IPS-18a (cell line): ENCODE measurements at regions not wholly inside any gene's neighbourhood (a gene's known extent, or its start where the extent isn't known, plus 50 kb on each side); places are given as distances from the start of the nearest gene placed in this dataset.

Experiments used
- H3K27ac ChIP-seq: one replicate; pipeline ENCODE4 v1.5.1; 2013; ENCODE audit warnings: low read length
- H3K27me3 ChIP-seq: one replicate; pipeline ENCODE4 v1.6.1; 2013; ENCODE audit warnings: mild to moderate bottlenecking, low read length; ENCODE audit not compliant: control insufficient read depth, insufficient read depth
- H3K36me3 ChIP-seq: one replicate; pipeline ENCODE4 v1.6.1; 2013; ENCODE audit warnings: low read depth, low read length; ENCODE audit not compliant: control insufficient read depth
- H3K4me1 ChIP-seq: one replicate; pipeline ENCODE4 v1.6.1; 2013; ENCODE audit warnings: low read depth, low read length; ENCODE audit not compliant: control insufficient read depth
- H3K4me3 ChIP-seq: one replicate; pipeline ENCODE4 v1.5.1; 2013; ENCODE audit warnings: low read length
- H3K9ac ChIP-seq: one replicate; pipeline ENCODE4 v1.6.1; 2013; ENCODE audit warnings: mild to moderate bottlenecking, low read length, moderate library complexity
- H3K9me3 ChIP-seq: one replicate; pipeline ENCODE4 v1.6.1; 2013; ENCODE audit warnings: low read depth, low read length; ENCODE audit not compliant: control insufficient read depth

GRCh38 chr2:168392797-168393196 is 63.3 kb upstream of the CERS6 start:
- no peaks in the 10 kb centered on the region for H3K4me1 ChIP-seq
- no peaks in the 10 kb centered on the region for H3K27me3 ChIP-seq
- no peaks in the 10 kb centered on the region for H3K9me3 ChIP-seq
- H3K9ac ChIP-seq: no peak overlapping the region
- no peak overlapping the region for H3K4me3 ChIP-seq
- H3K27ac ChIP-seq: no peak overlapping the region
- H3K36me3 ChIP-seq: no peaks in the 10 kb centered on the region

GRCh38 chr2:168394262-168394661 is 61.8 kb upstream of the CERS6 start:
- Histone ChIP-seq H3K4me1 (no peaks in the 10 kb centered on the region), H3K27me3 (no peaks in the 10 kb centered on the region), H3K9me3 (no peaks in the 10 kb centered on the region), H3K9ac (no peak overlapping the region), H3K4me3 (no peak overlapping the region), H3K27ac (no peak overlapping the region), H3K36me3 (no peaks in the 10 kb centered on the region)

DNA sequence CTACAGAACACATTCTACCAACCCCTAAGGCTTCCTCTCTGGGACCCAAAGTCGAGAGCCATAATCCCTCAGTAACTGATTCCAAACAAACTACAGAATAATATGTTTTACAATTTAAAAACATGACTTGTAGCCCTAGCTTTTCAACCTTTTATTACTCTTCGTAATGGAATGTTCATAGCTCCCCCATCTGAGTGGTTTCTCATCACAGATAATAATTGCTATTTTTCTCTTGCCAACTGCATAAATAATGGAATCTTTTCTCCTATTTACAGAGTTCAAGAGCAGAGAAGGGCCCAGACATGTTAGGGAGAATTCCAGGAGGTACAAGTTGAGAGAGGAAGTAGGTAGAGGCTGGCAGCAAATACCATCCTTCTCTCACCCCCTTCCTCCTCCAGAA is 59.9 kb upstream of the CERS6 start:
- Histone ChIP-seq H3K4me3 (no peak overlapping the region), H3K36me3 (no peaks in the 10 kb centered on the region), H3K9me3 (no peaks in the 10 kb centered on the region), H3K9ac (no peak overlapping the region), H3K27ac (no peak overlapping the region), H3K27me3 (no peaks in the 10 kb centered on the region), H3K4me1 (no peaks in the 10 kb centered on the region)

- H3K27me3 ChIP-seq: no peaks in the 10 kb centered on the region
- no peaks in the 10 kb centered on the region for H3K36me3 ChIP-seq
- no peaks in the 10 kb centered on the region for H3K9me3 ChIP-seq
Measured at GRCh38 chr2:168397629-168398028, 58.4 kb upstream of the CERS6 start.

GRCh38 chr2:168401048-168401556 is 55.0 kb upstream of the CERS6 start:
- no peaks in the 10 kb centered on the region for H3K27me3 ChIP-seq
- no peaks in the 10 kb centered on the region for H3K4me1 ChIP-seq
- H3K4me3 ChIP-seq: no peak overlapping the region
- H3K36me3 ChIP-seq: no peaks in the 10 kb centered on the region
- H3K9me3 ChIP-seq: no peaks in the 10 kb centered on the region
- no peak overlapping the region for H3K9ac ChIP-seq
- H3K27ac ChIP-seq: no peak overlapping the region

More at GRCh38 chr2:168397629-168398028, 58.4 kb upstream of the CERS6 start:
- Histone ChIP-seq H3K4me3 (no peak overlapping the region), H3K9ac (no peak overlapping the region), H3K27ac (no peak overlapping the region), H3K4me1 (no peaks in the 10 kb centered on the region)

- no peak overlapping the region for H3K9ac ChIP-seq
- H3K36me3 ChIP-seq: no peaks in the 10 kb centered on the region
- no peak overlapping the region for H3K4me3 ChIP-seq
- no peaks in the 10 kb centered on the region for H3K9me3 ChIP-seq
- no peaks in the 10 kb centered on the region for H3K27me3 ChIP-seq
- no peaks in the 10 kb centered on the region for H3K4me1 ChIP-seq
- H3K27ac ChIP-seq: no peak overlapping the region
Measured at GRCh38 chr2:168401771-168402170, 54.3 kb upstream of the CERS6 start.

DNA sequence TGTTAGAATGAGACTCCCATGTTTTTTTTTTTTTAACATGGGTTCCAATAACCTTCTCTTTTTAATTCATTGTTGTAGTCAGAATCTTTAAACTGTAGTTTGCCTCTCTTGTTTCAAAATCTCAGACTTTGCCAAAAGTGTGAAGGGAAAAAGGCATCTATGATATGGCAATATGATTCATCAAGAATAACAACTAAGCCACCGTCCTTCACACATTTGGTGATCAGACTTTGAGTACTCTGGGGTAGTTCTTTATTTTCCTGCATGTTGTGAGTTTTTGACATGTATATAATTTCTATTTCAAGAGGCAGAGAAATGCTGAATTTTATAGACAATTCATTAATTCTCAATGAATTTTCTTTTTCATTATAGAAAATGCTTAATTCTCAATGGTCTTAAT is 53.5 kb upstream of the CERS6 start:
- H3K27me3 ChIP-seq: no peaks in the 10 kb centered on the region
- no peak overlapping the region for H3K4me3 ChIP-seq
- H3K4me1 ChIP-seq: no peaks in the 10 kb centered on the region
- no peak overlapping the region for H3K9ac ChIP-seq
- H3K27ac ChIP-seq: no peak overlapping the region
- H3K36me3 ChIP-seq: no peaks in the 10 kb centered on the region
- H3K9me3 ChIP-seq: no peaks in the 10 kb centered on the region

- Histone ChIP-seq H3K9ac (no peak overlapping the region), H3K4me1 (no peaks in the 10 kb centered on the region), H3K27ac (no peak overlapping the region), H3K27me3 (no peaks in the 10 kb centered on the region), H3K9me3 (no peaks in the 10 kb centered on the region), H3K4me3 (no peak overlapping the region), H3K36me3 (no peaks in the 10 kb centered on the region)
Measured at GRCh38 chr2:168403736-168404135, 52.3 kb upstream of the CERS6 start.

- H3K36me3 ChIP-seq: no peaks in the 10 kb centered on the region
- H3K27me3 ChIP-seq: no peaks in the 10 kb centered on the region
- no peaks in the 10 kb centered on the region for H3K4me1 ChIP-seq
- no peaks in the 10 kb centered on the region for H3K9me3 ChIP-seq
- H3K4me3 ChIP-seq: no peak overlapping the region
- H3K27ac ChIP-seq: no peak overlapping the region
- H3K9ac ChIP-seq: no peak overlapping the region
Measured at GRCh38 chr2:168404764-168405163, 51.3 kb upstream of the CERS6 start.
